Gastrocnemius medialis (tissue), 4 donors: ENCODE measurements at regions not wholly inside any gene's neighbourhood (a gene's known extent, or its start where the extent isn't known, plus 50 kb on each side); places are given as distances from the start of the nearest gene placed in this dataset.
"Not testable (repeated sequence)": the region's sequence is repeated elsewhere in the genome, so short reads cannot be mapped to it uniquely, and the experiment has no call there.

Source experiments
- ATAC-seq, 2 donors: fragments of 150-250 bp; one replicate each; pipeline ENCODE4 v1.9.1; 2016
- DNase-seq, 2 donors: peaks; one replicate each; pipeline ENCODE4 v3.0.0-alpha.2; 2019
- H3K27ac ChIP-seq, 4 donors: fragments of 200-600 bp; sonication (generic); 1 replicate in 1 of 4; 2 replicates in 3 of 4; pipeline ENCODE4 v1.5.1; 2016 to 2018; ENCODE audit warnings: mild to moderate bottlenecking in 2 of 4, moderate library complexity in 1 of 4
- H3K27me3 ChIP-seq, 3 donors: fragments of 200-600 bp; sonication (generic) in 2 of 3; 1 replicate in 1 of 3; 2 replicates in 2 of 3; pipeline versions ENCODE4 v1.5.1 to v1.6.0; 2016 to 2019; ENCODE audit warnings: mild to moderate bottlenecking in 1 of 3, moderate library complexity in 1 of 3
- H3K36me3 ChIP-seq, 2 donors: fragments of 200-600 bp; sonication (generic) in 1 of 2; one replicate each; pipeline ENCODE4 v1.5.1; 2017 to 2018
- H3K4me1 ChIP-seq, 2 donors: fragments of 200-600 bp; sonication (generic) in 1 of 2; one replicate each; pipeline ENCODE4 v1.5.1; 2016 to 2017; ENCODE audit warnings: mild to moderate bottlenecking in 2 of 2
- H3K4me3 ChIP-seq, 4 donors: fragments of 200-600 bp; sonication (generic) in 3 of 4; 1 replicate in 1 of 4; 2 replicates in 3 of 4; pipeline ENCODE4 v1.5.1; 2016 to 2019; ENCODE audit warnings: mild to moderate bottlenecking in 2 of 4
- H3K9me3 ChIP-seq, 3 donors: fragments of 200-600 bp; sonication (generic) in 2 of 3; 1 replicate in 1 of 3; 2 replicates in 2 of 3; pipeline ENCODE4 v1.5.1; 2016 to 2019
- POLR2A ChIP-seq, 2 donors: fragments of 450-650 bp; IDR thresholded peaks; one replicate each; pipeline ENCODE4 v1.6.1; 2017; ENCODE audit warnings: antibody characterized with exemption in 2 of 2, mild to moderate bottlenecking in 2 of 2, moderate library complexity in 2 of 2
- in situ Hi-C, 4 donors: fragments of 200-750 bp; cut with MboI; loops; one replicate each; pipeline versions ENCODE4 v1.15.0 to v1.8.0; 2017; ENCODE audit warnings: low sequenced_read_pairs in 4 of 4
- intact Hi-C: fragments of 100-400 bp; cut with DNase I; formaldehyde crosslinking; loops from one replicate; pipeline ENCODE4 v1.15.1; 2023; ENCODE audit warnings: low total_unique reads
- TF ChIP-seq, protein P1 (sequence below), 5 experiments: fragments of 450-650 bp in 3 of 5; fragments of 200-600 bp in 2 of 5; sonication (generic) in 2 of 5; IDR thresholded peaks in 4 of 5; conservative IDR thresholded peaks in 1 of 5; 1 replicate in 4 of 5; 2 replicates in 1 of 5; pipeline ENCODE4 v1.5.1; 2016 to 2019; ENCODE audit warnings: antibody characterized with exemption in 5 of 5, mild to moderate bottlenecking in 3 of 5, moderate library complexity in 3 of 5

DNA sequence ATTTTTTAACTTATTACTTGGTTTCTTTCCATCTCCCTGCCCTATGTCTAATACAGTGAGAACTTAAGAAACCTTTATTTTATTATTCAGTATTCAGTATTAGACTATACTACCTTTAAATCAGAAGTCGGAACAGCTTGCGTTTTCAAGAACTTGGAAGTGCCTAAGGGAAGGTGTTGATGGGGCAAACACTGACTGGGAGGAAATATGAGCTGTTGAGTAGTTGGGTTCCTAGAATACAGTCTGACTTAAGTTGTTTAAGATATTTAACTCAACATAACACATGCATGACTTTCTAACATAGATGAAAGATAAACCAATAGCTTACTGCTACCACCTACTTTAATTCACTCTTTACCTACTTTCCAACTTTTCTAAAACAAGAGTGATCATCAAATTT is 1048.1 kb downstream of the ROBO2 start:
- Histone ChIP-seq H3K4me1 (no peaks in the 10 kb centered on the region), H3K9me3 (no peaks in the 10 kb centered on the region), H3K27ac (no peak overlapping the region), H3K27me3 (no peaks in the 10 kb centered on the region), H3K36me3 (no peaks in the 10 kb centered on the region), H3K4me3 (no peak overlapping the region)
- ATAC-seq: no peak
- in situ Hi-C loops: no loop called here
- intact Hi-C loops: no loop called here
- TF ChIP-seq POLR2A (IDR thresholded peaks at IDR 0.05): no peak
- TF ChIP-seq, protein P1, sequence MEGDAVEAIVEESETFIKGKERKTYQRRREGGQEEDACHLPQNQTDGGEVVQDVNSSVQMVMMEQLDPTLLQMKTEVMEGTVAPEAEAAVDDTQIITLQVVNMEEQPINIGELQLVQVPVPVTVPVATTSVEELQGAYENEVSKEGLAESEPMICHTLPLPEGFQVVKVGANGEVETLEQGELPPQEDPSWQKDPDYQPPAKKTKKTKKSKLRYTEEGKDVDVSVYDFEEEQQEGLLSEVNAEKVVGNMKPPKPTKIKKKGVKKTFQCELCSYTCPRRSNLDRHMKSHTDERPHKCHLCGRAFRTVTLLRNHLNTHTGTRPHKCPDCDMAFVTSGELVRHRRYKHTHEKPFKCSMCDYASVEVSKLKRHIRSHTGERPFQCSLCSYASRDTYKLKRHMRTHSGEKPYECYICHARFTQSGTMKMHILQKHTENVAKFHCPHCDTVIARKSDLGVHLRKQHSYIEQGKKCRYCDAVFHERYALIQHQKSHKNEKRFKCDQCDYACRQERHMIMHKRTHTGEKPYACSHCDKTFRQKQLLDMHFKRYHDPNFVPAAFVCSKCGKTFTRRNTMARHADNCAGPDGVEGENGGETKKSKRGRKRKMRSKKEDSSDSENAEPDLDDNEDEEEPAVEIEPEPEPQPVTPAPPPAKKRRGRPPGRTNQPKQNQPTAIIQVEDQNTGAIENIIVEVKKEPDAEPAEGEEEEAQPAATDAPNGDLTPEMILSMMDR (IDR thresholded peaks at IDR 0.05 in 4 of 5, conservative IDR thresholded peaks at IDR 0.05 in 1 of 5): no peak
- no peak for DNase-seq

DNA sequence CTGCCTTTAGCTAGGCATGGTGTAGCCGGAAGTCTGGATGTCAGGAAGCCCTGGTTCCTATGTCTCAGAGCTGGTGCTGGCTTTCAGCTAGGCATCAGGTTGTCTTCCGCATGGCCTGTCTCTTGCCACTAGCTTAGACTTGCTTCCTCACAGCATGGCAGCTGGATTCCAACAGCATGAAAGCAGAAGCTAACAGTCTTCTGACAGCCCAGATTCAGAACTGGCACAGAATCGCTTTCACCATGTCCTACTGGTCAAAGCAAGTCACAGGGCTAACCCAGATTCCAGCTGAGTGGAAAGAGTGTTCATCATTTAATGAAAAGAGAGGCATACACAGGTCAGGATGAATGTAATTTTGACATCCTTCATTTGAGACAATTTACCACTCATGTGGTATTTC is 1050.5 kb downstream of the ROBO2 start:
- no peaks in the 10 kb centered on the region for H3K4me1 ChIP-seq
- H3K9me3 ChIP-seq: no peaks in the 10 kb centered on the region
- DNase-seq (no peak), ATAC-seq (no peak)
- TF ChIP-seq POLR2A (IDR thresholded peaks at IDR 0.05): no peak
- TF ChIP-seq, protein P1 (IDR thresholded peaks at IDR 0.05 in 4 of 5, conservative IDR thresholded peaks at IDR 0.05 in 1 of 5): no peak
- no peaks in the 10 kb centered on the region for H3K27me3 ChIP-seq
- H3K36me3 ChIP-seq: no peaks in the 10 kb centered on the region
- no peak overlapping the region for H3K27ac ChIP-seq
- no peak overlapping the region for H3K4me3 ChIP-seq
- intact Hi-C loops: no loop called here
- in situ Hi-C loops: no loop called here

DNA sequence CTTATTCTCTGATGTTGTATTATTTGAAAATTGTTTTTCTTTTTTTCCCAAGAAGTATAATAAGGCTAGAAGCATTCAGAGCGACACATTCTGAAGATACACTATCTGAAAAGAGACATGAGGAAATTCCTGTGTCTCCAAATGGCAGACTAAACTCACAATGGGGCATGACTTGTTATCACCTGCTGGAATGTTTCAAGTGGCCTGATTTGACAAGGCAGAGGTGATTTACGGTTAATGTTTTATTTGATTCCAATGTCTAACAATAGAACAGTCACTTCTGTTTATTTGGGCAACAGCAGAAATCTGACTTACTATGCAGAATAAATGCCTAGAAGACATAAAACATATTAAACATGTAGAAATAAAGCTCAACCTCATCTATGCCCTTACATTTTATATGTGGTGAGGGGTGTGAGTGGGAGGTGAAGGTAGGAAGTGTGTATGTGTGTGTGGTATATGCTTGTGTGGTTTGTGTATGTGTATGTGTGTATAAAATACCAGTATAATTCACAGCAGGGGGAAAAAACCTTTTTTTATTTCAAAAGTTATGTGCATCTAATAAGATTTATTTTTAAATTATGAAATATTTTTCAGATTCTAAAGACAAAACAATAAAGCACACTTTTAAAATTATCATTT is 1051.7 kb downstream of the ROBO2 start:
- ATAC-seq: no peak
- in situ Hi-C loops: no loop called here

DNA sequence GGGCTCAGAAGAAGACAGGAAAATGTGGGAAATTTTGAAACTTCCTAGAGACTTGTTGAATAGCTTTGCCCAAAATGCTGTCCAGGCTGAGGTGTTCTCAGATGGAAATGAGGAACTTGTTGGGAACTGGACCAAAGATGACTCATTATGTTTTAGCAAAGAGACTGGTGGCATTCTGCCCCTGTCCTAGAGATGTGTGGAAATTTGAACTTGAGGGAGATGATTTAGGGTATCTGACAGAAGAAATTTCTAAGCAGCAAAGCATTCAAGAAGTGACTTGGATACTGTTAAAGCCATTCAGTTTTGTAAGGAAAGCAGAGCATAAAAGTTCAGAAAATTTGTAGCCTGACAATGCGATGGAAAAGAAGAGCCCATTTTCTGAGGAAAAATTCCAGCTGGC is 1052.7 kb downstream of the ROBO2 start:
- in situ Hi-C loops, H3K9me3 ChIP-seq, intact Hi-C loops, DNase-seq, H3K27me3 ChIP-seq, H3K4me1 ChIP-seq, H3K4me3 ChIP-seq, H3K27ac ChIP-seq, H3K36me3 ChIP-seq, ATAC-seq: not testable (repeated sequence)

More for the DNA sequence above, 1051.7 kb downstream of the ROBO2 start:
- Histone ChIP-seq H3K27me3 (no peaks in the 10 kb centered on the region), H3K9me3 (no peaks in the 10 kb centered on the region), H3K27ac (no peak overlapping the region), H3K4me3 (no peak overlapping the region), H3K36me3 (no peaks in the 10 kb centered on the region), H3K4me1 (no peaks in the 10 kb centered on the region)
- no peak for DNase-seq
- TF ChIP-seq POLR2A (IDR thresholded peaks at IDR 0.05): no peak
- TF ChIP-seq, protein P1 (IDR thresholded peaks at IDR 0.05 in 4 of 5, conservative IDR thresholded peaks at IDR 0.05 in 1 of 5): no peak
- intact Hi-C loops: no loop called here

DNA sequence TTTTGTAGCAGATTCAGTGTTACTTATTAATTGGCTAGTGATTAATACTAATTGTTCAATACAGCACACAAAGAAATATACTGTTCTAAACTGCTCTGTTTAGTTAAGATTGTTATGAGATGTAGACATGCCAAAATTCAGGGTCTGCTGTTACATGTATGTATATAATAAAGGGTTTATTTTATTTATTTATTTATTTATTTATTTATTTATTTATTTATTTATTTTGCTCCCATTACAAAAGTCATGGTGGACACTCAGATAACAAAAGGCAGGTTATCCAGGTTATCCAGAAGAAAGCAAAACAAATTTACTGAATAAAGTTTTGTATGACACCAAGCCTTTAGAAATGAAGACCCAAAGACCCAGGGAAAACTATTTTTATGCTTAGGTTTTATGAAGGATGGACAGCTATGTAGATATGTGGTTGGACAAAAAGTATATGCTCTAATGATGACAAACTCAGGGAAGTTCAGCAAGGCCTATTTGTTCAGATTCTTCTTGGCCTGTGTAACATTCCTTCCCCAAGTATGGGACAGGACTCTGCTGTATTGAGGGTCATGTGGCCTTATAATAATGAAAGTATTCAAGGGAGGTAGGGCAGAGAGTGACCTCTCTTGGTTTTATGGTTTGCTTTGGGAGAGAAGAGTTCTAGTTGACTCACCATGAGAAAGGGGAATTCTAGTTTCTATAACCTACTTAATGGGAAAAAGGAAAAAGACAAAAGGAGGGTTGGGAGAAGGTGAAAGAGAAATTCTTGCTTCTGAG is 1056.8 kb downstream of the ROBO2 start:
- Histone ChIP-seq H3K9me3 (no peaks in the 10 kb centered on the region), H3K27ac (no peak overlapping the region), H3K36me3 (no peaks in the 10 kb centered on the region), H3K4me3 (no peak overlapping the region), H3K4me1 (no peaks in the 10 kb centered on the region), H3K27me3 (no peaks in the 10 kb centered on the region)
- TF ChIP-seq, protein P1 (IDR thresholded peaks at IDR 0.05 in 4 of 5, conservative IDR thresholded peaks at IDR 0.05 in 1 of 5): no peak
- no peak for TF ChIP-seq POLR2A (IDR thresholded peaks at IDR 0.05)
- intact Hi-C loops (no loop called here), in situ Hi-C loops (no loop called here)
- DNase-seq: no peak
- no peak for ATAC-seq
